GM13977 (cell line): ENCODE measurements at regions not wholly inside any gene's neighbourhood (a gene's known extent, or its start where the extent isn't known, plus 50 kb on each side); places are given as distances from the start of the nearest gene placed in this dataset.
"Not testable (repeated sequence)": the region's sequence is repeated elsewhere in the genome, so short reads cannot be mapped to it uniquely, and the experiment has no call there.

Experiments used
- DNase-seq: peaks from one replicate; pipeline ENCODE4 v3.0.0; 2012; ENCODE audit warnings: low spot score
- in situ Hi-C: fragments of 300-500 bp; cut with MboI; formaldehyde crosslinking; loops from one replicate; pipeline ENCODE4 v1.12.0; 2022; ENCODE audit warnings: low sequenced_read_pairs, low pct_unique_long_range_greater_than_20kb, mixed read lengths, inconsistent platforms; ENCODE audit not compliant: unreplicated experiment
- TF ChIP-seq, protein P1 (sequence below): IDR thresholded peaks from 2 replicates; pipeline ENCODE4 v1.5.1; 2012; ENCODE audit warnings: mild to moderate bottlenecking, control low read depth; ENCODE audit not compliant: insufficient read depth; ENCODE audit errors: extremely low read depth, missing control alignments

DNA sequence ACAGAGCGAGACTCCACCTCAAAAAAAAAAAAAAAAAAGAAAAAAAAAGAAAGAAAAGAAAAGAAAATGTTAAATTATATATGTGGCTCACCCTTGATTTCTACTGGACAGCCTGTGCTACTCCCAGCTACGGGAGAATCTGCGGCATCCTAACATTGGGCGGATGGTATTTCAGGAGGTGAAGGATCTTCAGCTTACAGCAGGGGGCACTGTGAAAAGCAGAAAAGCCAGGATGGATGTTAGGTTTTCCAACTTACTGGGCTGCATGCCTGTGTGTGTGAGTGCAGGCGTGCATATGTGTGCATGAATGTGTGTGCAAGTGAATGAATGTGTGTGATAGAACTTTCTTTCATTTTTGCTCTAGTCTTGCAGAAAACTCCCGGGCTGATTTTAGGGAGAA is 1066.5 kb downstream of the TYW1 start:
- in situ Hi-C loops, result no loop called here
- TF ChIP-seq, protein P1, sequence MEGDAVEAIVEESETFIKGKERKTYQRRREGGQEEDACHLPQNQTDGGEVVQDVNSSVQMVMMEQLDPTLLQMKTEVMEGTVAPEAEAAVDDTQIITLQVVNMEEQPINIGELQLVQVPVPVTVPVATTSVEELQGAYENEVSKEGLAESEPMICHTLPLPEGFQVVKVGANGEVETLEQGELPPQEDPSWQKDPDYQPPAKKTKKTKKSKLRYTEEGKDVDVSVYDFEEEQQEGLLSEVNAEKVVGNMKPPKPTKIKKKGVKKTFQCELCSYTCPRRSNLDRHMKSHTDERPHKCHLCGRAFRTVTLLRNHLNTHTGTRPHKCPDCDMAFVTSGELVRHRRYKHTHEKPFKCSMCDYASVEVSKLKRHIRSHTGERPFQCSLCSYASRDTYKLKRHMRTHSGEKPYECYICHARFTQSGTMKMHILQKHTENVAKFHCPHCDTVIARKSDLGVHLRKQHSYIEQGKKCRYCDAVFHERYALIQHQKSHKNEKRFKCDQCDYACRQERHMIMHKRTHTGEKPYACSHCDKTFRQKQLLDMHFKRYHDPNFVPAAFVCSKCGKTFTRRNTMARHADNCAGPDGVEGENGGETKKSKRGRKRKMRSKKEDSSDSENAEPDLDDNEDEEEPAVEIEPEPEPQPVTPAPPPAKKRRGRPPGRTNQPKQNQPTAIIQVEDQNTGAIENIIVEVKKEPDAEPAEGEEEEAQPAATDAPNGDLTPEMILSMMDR, result peak; percentile 3
- no peak for DNase-seq

DNA sequence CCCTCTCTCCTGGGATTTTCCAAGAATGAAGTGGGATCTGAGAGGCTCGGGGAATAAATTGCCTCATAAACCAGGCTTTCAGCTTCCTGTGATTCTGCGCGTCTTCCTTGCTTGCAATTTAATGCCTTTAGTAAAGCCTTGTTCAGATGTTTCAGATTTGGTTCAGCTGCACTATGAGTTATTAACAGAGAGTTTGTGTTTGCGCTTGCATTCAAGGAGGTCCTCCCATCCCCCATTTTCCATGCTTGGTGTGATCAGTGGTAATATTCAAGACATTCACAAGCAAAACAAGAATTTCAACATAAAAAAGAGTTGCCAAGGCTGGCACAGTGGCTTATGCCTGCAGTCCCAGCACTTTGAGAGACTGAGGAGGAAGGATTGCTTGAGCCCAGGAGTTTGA is 1068.9 kb downstream of the TYW1 start:
- TF ChIP-seq, protein P1, result no peak
- in situ Hi-C loops, result no loop called here

DNA sequence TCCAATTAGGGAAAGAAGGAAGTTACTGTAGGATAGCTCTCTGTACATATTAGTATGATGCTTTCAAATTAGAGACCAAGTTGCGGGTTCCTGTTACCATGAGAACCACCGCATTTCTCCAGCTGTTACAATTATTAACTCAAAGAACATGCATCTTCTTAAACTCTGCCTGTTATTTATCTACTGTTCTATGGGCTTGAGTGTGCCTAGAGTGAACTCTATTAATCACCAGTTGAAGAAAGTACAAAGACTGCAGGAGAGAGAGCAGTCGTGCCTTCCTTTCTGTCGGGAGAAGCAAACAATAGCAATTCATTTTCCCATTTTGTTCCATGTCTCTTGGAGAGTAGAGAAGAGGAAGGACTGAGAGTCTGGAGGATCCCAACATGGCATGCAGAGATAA is 1071.2 kb downstream of the TYW1 start:
- in situ Hi-C loops, result no loop called here
- TF ChIP-seq, protein P1, result no peak
- no peak for DNase-seq

More for the DNA sequence above, 1068.9 kb downstream of the TYW1 start:
- no peak for DNase-seq

DNA sequence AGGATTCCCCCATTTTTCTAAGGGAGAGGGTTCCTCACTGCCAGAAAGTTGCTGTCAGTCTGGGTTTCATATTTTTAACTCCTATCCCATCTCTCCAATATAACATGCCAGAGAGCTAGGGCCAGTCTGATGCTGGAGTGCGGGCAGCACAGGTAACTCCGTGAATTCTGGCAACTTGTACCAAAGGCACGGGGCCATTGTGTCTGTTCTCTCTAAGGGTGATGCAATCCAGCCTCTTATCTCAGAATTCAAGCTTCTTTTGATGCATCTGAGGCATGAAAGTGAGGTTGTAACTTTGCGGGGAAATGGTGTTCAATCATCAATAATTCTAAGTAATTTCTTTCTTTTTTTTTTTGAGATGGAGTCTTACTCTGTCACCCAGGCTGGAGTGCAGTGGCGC is 1074.4 kb downstream of the TYW1 start:
- no peak for DNase-seq
- in situ Hi-C loops, result no loop called here
- TF ChIP-seq, protein P1, result no peak

DNA sequence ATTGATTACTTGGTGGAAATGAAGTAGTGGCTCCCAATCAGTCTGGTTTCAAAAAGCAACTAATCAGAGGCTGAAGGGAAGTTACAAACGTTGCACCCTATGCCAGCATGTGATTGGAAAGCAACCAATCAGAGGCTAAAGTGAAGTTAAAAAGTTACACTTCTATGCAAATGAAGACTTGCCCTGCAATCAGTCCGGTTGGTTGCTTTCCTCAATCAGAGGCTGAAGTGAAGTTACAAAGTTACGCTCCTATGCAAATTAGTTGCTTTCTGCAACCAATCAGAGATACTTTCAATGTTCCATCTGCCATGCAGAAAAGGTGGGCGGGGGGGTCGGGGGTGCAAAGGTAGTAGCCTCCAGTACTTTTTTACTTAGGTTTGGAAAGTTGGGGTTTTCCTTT is 1077.1 kb downstream of the TYW1 start:
- DNase-seq, result no peak
- in situ Hi-C loops, result no loop called here
- TF ChIP-seq, protein P1, result no peak

DNA sequence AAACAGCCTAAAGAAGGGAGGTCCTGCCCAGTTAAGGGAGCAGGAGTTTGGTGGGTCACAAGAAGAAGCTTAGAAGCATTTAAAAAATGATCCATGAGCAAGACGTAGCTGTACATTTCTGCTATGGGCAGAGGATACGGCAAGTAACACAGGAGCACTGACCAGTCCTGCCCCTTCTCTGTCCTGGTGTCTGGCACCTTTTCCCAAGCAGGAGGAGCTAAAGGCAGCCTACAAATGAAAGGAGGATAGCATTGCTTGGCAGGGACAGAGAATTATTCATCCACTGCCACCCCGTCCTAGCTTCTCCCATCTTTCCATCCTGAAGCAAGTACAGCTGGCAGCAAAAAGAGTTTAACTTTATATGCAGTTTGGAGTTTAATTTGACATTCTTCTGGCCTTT is 1077.6 kb downstream of the TYW1 start:
- in situ Hi-C loops, result no loop called here
- no peak for DNase-seq
- TF ChIP-seq, protein P1, result no peak

DNA sequence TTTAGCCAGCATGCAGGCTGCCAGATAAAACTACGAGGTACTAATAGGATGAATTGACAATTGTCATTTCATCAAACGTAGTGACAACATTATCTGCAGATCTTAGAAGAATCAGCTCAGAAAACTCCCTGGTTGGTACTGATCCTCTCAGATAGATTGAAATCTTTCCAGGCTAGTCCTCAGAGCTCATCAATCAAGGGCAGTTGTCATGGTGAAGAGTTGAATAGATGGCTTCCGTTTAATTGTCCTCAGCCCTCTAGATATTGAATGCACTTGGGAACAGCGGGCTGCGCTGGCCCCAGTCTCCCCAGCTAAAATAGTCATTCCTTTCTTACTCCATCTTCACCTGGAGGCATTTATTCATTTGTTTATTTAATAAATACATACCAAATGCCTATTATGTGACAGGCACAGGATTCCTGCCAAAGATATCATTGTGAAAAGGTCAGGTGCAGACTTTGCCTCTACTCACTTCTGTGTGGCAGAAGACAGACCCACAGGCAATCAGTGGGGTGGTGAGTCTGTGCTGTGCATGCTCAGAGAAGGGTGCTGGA is 1081.6 kb downstream of the TYW1 start:
- no peak for DNase-seq
- in situ Hi-C loops, result no loop called here
- TF ChIP-seq, protein P1, result no peak

DNA sequence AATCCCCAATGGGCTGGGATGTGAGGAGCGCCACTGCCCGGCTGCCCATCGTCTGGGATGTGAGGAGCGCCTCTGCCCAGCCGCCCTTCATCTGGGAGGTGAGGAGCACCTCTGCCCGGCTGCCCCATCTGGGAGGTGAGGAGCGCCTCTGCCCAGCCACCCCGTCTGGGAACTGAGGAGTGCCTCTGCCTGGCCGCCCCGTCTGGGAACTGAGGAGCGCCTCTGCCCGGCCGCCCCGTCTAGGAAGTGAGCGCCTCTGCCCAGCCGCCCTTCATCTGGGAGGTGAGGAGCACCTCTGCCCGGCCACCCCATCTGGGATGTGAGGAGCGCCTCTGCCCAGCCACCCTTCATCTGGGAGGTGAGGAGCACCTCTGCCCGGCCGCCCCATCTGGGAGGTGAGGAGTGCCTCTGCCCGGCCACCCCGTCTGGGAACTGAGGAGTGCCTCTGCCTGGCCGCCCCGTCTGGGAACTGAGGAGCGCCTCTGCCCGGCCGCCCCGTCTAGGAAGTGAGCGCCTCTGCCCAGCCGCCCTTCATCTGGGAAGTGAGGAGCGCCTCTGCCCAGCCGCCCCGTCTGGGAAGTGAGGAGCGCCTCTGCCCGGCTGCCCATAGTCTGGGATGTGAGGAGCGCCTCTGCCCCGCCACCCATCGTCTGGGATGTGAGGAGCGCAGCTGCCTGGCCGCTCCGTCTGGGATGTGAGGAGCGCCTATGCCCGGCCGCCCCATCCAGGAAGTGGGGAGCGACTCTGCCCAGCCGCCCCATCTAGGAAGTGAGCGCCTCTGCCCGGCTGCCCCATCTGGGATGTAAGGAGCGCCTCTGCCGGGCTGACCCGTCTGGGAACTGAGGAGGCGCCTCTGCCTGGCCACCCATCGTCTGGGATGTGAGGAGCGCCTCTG is 1085.7 kb downstream of the TYW1 start:
- DNase-seq, in situ Hi-C loops: not testable (repeated sequence)
